ENCODE measurements at regions not wholly inside any gene's neighbourhood (a gene's known extent, or its start where the extent isn't known, plus 50 kb on each side); places are given as distances from the start of the nearest gene placed in this dataset.

DNA sequence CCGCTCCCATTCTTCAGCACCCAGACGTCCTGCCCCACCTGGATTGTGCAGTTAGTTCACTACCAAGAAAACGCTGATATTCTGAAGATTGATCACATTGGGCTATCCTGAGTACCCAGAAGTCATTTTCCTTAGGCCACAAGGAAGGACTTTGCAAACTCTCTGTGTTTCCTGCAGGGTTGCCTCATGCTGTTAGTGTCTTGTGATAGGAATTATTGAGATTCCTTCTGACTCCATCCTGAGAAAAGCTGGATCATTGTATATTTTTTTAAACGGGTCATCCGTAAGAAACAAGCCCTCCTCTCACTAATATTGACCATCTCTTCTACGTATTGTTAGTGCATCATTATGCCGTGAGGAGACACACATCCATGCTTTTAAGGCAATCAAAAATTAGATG is 96.0 kb upstream of the DAPK1 start:
- TF ChIP-seq, protein P1, sequence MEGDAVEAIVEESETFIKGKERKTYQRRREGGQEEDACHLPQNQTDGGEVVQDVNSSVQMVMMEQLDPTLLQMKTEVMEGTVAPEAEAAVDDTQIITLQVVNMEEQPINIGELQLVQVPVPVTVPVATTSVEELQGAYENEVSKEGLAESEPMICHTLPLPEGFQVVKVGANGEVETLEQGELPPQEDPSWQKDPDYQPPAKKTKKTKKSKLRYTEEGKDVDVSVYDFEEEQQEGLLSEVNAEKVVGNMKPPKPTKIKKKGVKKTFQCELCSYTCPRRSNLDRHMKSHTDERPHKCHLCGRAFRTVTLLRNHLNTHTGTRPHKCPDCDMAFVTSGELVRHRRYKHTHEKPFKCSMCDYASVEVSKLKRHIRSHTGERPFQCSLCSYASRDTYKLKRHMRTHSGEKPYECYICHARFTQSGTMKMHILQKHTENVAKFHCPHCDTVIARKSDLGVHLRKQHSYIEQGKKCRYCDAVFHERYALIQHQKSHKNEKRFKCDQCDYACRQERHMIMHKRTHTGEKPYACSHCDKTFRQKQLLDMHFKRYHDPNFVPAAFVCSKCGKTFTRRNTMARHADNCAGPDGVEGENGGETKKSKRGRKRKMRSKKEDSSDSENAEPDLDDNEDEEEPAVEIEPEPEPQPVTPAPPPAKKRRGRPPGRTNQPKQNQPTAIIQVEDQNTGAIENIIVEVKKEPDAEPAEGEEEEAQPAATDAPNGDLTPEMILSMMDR (IDR thresholded peaks at IDR 0.05): no peak
- no peak for TF ChIP-seq POLR2A (IDR thresholded peaks at IDR 0.05)
